Vagina (tissue), 2 donors: ENCODE measurements at regions not wholly inside any gene's neighbourhood (a gene's known extent, or its start where the extent isn't known, plus 50 kb on each side); places are given as distances from the start of the nearest gene placed in this dataset.

ENCODE experiments used
- POLR2A ChIP-seq, 2 donors: fragments of 450-650 bp; IDR thresholded peaks; one replicate each; pipeline ENCODE4 v1.6.1; 2017; ENCODE audit warnings: antibody characterized with exemption in 2 of 2, mild to moderate bottlenecking in 2 of 2, moderate library complexity in 2 of 2
- TF ChIP-seq, protein P1 (sequence below), 3 experiments: fragments of 450-650 bp in 2 of 3; fragments of 200-600 bp in 1 of 3; sonication (generic) in 1 of 3; IDR thresholded peaks; one replicate each; pipeline ENCODE4 v1.5.1; 2017 to 2019; ENCODE audit warnings: antibody characterized with exemption in 3 of 3, mild to moderate bottlenecking in 2 of 3, moderate library complexity in 2 of 3

DNA sequence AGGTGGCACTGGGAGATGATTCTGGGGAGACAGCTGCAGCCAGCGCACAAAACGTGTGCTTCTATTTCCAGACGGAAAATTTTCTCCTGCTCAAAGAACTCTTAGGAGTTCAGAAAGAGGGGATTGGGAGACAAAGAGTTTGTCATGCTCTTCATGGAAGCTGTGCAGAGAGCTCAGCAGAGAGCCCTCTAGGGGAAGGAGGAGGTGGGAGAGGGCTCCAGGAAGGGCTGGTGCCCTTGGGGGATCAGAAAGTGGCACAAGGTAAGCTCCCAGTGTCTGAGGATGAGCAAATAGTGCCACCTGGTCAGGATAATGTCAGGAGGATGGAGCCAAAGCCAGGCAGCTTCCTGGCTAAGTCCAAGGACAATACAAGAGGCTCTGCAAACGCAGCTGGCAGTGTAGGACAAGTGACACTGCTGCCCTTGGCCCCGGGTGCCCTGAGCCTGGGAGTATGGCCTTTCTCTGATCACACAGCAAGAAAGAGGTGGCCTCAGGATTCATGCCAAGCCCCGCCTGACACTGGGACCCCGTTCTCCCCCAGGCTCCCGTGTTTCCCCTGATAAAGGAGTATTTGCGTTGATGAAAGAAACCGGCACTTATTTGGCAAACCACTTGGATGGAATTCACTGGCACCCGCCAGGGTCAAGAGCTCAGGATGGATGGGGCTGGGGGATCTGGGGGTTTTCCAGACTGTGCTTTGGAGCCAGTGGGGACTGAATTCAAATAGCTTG lies 254.0 kb downstream of the PTPRU start:
- TF ChIP-seq, protein P1, sequence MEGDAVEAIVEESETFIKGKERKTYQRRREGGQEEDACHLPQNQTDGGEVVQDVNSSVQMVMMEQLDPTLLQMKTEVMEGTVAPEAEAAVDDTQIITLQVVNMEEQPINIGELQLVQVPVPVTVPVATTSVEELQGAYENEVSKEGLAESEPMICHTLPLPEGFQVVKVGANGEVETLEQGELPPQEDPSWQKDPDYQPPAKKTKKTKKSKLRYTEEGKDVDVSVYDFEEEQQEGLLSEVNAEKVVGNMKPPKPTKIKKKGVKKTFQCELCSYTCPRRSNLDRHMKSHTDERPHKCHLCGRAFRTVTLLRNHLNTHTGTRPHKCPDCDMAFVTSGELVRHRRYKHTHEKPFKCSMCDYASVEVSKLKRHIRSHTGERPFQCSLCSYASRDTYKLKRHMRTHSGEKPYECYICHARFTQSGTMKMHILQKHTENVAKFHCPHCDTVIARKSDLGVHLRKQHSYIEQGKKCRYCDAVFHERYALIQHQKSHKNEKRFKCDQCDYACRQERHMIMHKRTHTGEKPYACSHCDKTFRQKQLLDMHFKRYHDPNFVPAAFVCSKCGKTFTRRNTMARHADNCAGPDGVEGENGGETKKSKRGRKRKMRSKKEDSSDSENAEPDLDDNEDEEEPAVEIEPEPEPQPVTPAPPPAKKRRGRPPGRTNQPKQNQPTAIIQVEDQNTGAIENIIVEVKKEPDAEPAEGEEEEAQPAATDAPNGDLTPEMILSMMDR (IDR thresholded peaks at IDR 0.05): no peak
- no peak for TF ChIP-seq POLR2A (IDR thresholded peaks at IDR 0.05)
